ENCODE measurements at regions not wholly inside any gene's neighbourhood (a gene's known extent, or its start where the extent isn't known, plus 50 kb on each side); places are given as distances from the start of the nearest gene placed in this dataset.
"Not testable (repeated sequence)": the region's sequence is repeated elsewhere in the genome, so short reads cannot be mapped to it uniquely, and the experiment has no call there.

GRCh38 chr7:34564091-34564490 is 93.9 kb upstream of the NPSR1 start:
- no peak overlapping the region for H3K27ac ChIP-seq (ENCODE audit: low read length)
- no peak overlapping the region for H3K4me3 Mint-ChIP-seq
- WGBS (ENCODE audit: insufficient coverage) = 86% methylated on average over 7 of the region's 7 CpGs
- no peaks in the 10 kb centered on the region for H3K27me3 ChIP-seq (ENCODE audit: control insufficient read depth, insufficient read depth, low read length)
- no peak for TF ChIP-seq CTCF (IDR thresholded peaks at IDR 0.05)
- intact Hi-C loops (cut with micrococcal nuclease) = no loop called here
- no peaks in the 10 kb centered on the region for H3K36me3 ChIP-seq (ENCODE audit: control insufficient read depth, insufficient read depth, low read length)
- H3K4me3 ChIP-seq (ENCODE audit: low read length) = no peak overlapping the region
- no peak overlapping the region for H3K27ac Mint-ChIP-seq
- H3K9me3 ChIP-seq (ENCODE audit: control insufficient read depth, insufficient read depth, low read length) = no peaks in the 10 kb centered on the region
- no peak for ATAC-seq
- H3K27me3 Mint-ChIP-seq (ENCODE audit: low read depth in 2 of 2) = no peaks in the 10 kb centered on the region
- no peaks in the 10 kb centered on the region for H3K4me1 ChIP-seq (ENCODE audit: control insufficient read depth, insufficient read depth, low read length)
- H3K36me3 Mint-ChIP-seq = no peaks in the 10 kb centered on the region
- no peaks in the 10 kb centered on the region for H3K4me1 Mint-ChIP-seq
- DNase-seq = no peak
- peaks cover 5 to 8% of the 10 kb centered on the region in 2 donors for H3K9me3 Mint-ChIP-seq

GRCh38 chr7:34567906-34568305 is 90.1 kb upstream of the NPSR1 start:
- Mint-ChIP-seq H3K4me3 (no peak overlapping the region), H3K36me3 (no peaks in the 10 kb centered on the region)
- 0% methylated on average over 1 of the region's 1 CpG for WGBS (ENCODE audit: insufficient coverage)

GRCh38 chr7:34569975-34570699 is 87.9 kb upstream of the NPSR1 start:
- DNase-seq (no peak), ATAC-seq (no peak)
- Histone ChIP-seq H3K9me3 (ENCODE audit: control insufficient read depth, insufficient read depth, low read length) (no peaks in the 10 kb centered on the region), H3K4me1 (ENCODE audit: control insufficient read depth, insufficient read depth, low read length) (no peaks in the 10 kb centered on the region), H3K27me3 (ENCODE audit: control insufficient read depth, insufficient read depth, low read length) (no peaks in the 10 kb centered on the region), H3K4me3 (ENCODE audit: low read length) (no peak overlapping the region), H3K27ac (ENCODE audit: low read length) (no peak overlapping the region), H3K36me3 (ENCODE audit: control insufficient read depth, insufficient read depth, low read length) (no peaks in the 10 kb centered on the region)
- H3K36me3 Mint-ChIP-seq = peaks cover 7% of the 10 kb centered on the region
- H3K27me3 Mint-ChIP-seq (ENCODE audit: low read depth in 2 of 2) = no peaks in the 10 kb centered on the region
- intact Hi-C loops (cut with micrococcal nuclease) = no loop called here
- no peak for TF ChIP-seq CTCF (IDR thresholded peaks at IDR 0.05)
- no peaks in the 10 kb centered on the region for H3K4me1 Mint-ChIP-seq
- peaks cover 1 to 5% of the 10 kb centered on the region in 2 donors for H3K9me3 Mint-ChIP-seq
- 68% methylated on average over 6 of the region's 6 CpGs for WGBS (ENCODE audit: insufficient coverage)
- H3K4me3 Mint-ChIP-seq = no peak overlapping the region
- H3K27ac Mint-ChIP-seq = no peak overlapping the region

More at GRCh38 chr7:34567906-34568305, 90.1 kb upstream of the NPSR1 start:
- no peak overlapping the region for H3K27ac Mint-ChIP-seq
- no peak for DNase-seq
- H3K9me3 Mint-ChIP-seq = peaks cover 3 to 7% of the 10 kb centered on the region in 2 donors
- H3K4me1 Mint-ChIP-seq = no peaks in the 10 kb centered on the region
- no peaks in the 10 kb centered on the region for H3K36me3 ChIP-seq (ENCODE audit: control insufficient read depth, insufficient read depth, low read length)
- no peaks in the 10 kb centered on the region for H3K9me3 ChIP-seq (ENCODE audit: control insufficient read depth, insufficient read depth, low read length)
- H3K4me3 ChIP-seq (ENCODE audit: low read length) = no peak overlapping the region
- no peaks in the 10 kb centered on the region for H3K27me3 ChIP-seq (ENCODE audit: control insufficient read depth, insufficient read depth, low read length)
- H3K27ac ChIP-seq (ENCODE audit: low read length) = no peak overlapping the region
- intact Hi-C loops (cut with micrococcal nuclease) = no loop called here
- no peak for ATAC-seq
- no peak for TF ChIP-seq CTCF (IDR thresholded peaks at IDR 0.05)
- no peaks in the 10 kb centered on the region for H3K4me1 ChIP-seq (ENCODE audit: control insufficient read depth, insufficient read depth, low read length)
- H3K27me3 Mint-ChIP-seq (ENCODE audit: low read depth in 2 of 2) = no peaks in the 10 kb centered on the region

- Histone ChIP-seq H3K9me3 (ENCODE audit: control insufficient read depth, insufficient read depth, low read length) (no peaks in the 10 kb centered on the region), H3K27ac (ENCODE audit: low read length) (no peak overlapping the region), H3K27me3 (ENCODE audit: control insufficient read depth, insufficient read depth, low read length) (no peaks in the 10 kb centered on the region), H3K4me1 (ENCODE audit: control insufficient read depth, insufficient read depth, low read length) (no peaks in the 10 kb centered on the region), H3K4me3 (ENCODE audit: low read length) (no peak overlapping the region), H3K36me3 (ENCODE audit: control insufficient read depth, insufficient read depth, low read length) (no peaks in the 10 kb centered on the region)
- Mint-ChIP-seq H3K27me3 (ENCODE audit: low read depth in 2 of 2) (no peaks in the 10 kb centered on the region), H3K36me3 (peaks cover 10% of the 10 kb centered on the region), H3K4me3 (no peak overlapping the region), H3K27ac (no peak overlapping the region), H3K4me1 (no peaks in the 10 kb centered on the region), H3K9me3 (peaks cover 11 to 12% of the 10 kb centered on the region in 2 donors)
- intact Hi-C loops (cut with micrococcal nuclease) = no loop called here
- 82% methylated on average over 2 of the region's 2 CpGs for WGBS (ENCODE audit: insufficient coverage)
- no peak for TF ChIP-seq CTCF (IDR thresholded peaks at IDR 0.05)
- DNase-seq = no peak
- ATAC-seq = no peak
Measured at GRCh38 chr7:34575006-34575405, 83.0 kb upstream of the NPSR1 start.

- H3K4me1 Mint-ChIP-seq; H3K9me3 ChIP-seq (ENCODE audit: control insufficient read depth, insufficient read depth, low read length); DNase-seq; H3K4me3 ChIP-seq (ENCODE audit: low read length); intact Hi-C loops (cut with micrococcal nuclease); H3K27me3 ChIP-seq (ENCODE audit: control insufficient read depth, insufficient read depth, low read length); H3K27ac ChIP-seq (ENCODE audit: low read length); H3K27me3 Mint-ChIP-seq (ENCODE audit: low read depth in 2 of 2); H3K36me3 ChIP-seq (ENCODE audit: control insufficient read depth, insufficient read depth, low read length); H3K4me1 ChIP-seq (ENCODE audit: control insufficient read depth, insufficient read depth, low read length); H3K27ac Mint-ChIP-seq; H3K4me3 Mint-ChIP-seq; ATAC-seq: not testable (repeated sequence)
- 100% methylated on average over 1 of the region's 1 CpG for WGBS (ENCODE audit: insufficient coverage)
- H3K9me3 Mint-ChIP-seq = peaks cover 12% of the 10 kb centered on the region in 2 donors
- peaks cover 10% of the 10 kb centered on the region for H3K36me3 Mint-ChIP-seq
Measured at GRCh38 chr7:34577934-34578333, 80.1 kb upstream of the NPSR1 start.
